Right lobe of liver (tissue), 4 donors: ENCODE measurements at regions not wholly inside any gene's neighbourhood (a gene's known extent, or its start where the extent isn't known, plus 50 kb on each side); places are given as distances from the start of the nearest gene placed in this dataset.

ENCODE experiments used
- POLR2A ChIP-seq: fragments of 450-650 bp; IDR thresholded peaks from one replicate; pipeline ENCODE4 v1.6.1; 2017; ENCODE audit warnings: antibody characterized with exemption, mild to moderate bottlenecking
- TF ChIP-seq, protein P1 (sequence below), 4 donors: fragments of 200-600 bp in 3 of 4; fragments of 450-650 bp in 1 of 4; IDR thresholded peaks; one replicate each; pipeline versions ENCODE4 v1.5.1 to v1.8.0; 2016 to 2022; ENCODE audit warnings: antibody characterized with exemption in 4 of 4, mild to moderate bottlenecking in 2 of 4
- donor health status: DM: no; HTN: no; CAD: no.
- donor health status: DM: no; HTN: no; CAD: no.
- donor health status: DM: no; HTN: yes; CAD: no.

DNA sequence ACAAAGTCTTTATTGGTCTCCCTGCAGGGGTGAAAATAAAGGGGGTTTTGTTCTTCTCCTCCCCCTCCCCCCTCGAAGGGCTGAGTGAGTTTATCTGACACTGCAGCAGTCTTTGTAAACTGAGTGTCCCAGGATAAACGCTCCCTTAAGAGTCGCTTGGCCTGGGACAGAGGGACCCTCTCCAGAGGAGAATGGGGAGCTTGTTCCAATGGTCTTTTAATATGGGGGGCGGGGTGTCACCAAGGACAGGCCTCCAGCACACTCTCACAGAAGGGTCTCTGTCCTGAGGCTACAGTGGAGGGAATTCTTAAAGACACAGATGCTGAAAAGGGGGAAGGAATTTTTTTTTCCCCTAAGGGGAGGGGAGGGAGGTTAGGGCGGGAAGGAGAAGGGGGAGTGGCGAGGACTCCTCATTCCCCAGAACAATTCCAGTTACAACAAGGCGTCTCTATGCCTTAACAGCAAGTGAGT lies 455.5 kb downstream of the SOX9 start:
- TF ChIP-seq, protein P1, sequence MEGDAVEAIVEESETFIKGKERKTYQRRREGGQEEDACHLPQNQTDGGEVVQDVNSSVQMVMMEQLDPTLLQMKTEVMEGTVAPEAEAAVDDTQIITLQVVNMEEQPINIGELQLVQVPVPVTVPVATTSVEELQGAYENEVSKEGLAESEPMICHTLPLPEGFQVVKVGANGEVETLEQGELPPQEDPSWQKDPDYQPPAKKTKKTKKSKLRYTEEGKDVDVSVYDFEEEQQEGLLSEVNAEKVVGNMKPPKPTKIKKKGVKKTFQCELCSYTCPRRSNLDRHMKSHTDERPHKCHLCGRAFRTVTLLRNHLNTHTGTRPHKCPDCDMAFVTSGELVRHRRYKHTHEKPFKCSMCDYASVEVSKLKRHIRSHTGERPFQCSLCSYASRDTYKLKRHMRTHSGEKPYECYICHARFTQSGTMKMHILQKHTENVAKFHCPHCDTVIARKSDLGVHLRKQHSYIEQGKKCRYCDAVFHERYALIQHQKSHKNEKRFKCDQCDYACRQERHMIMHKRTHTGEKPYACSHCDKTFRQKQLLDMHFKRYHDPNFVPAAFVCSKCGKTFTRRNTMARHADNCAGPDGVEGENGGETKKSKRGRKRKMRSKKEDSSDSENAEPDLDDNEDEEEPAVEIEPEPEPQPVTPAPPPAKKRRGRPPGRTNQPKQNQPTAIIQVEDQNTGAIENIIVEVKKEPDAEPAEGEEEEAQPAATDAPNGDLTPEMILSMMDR (IDR thresholded peaks at IDR 0.05) = no peak
- no peak for TF ChIP-seq POLR2A
